K562 (cell line): ENCODE measurements at regions not wholly inside any gene's neighbourhood (a gene's known extent, or its start where the extent isn't known, plus 50 kb on each side); places are given as distances from the start of the nearest gene placed in this dataset.

Experiments used
- RCOR1 ChIP-seq, 2 experiments: IDR thresholded peaks; 2 replicates each; pipeline ENCODE4 v1.6.1; 2012; ENCODE audit warnings: low read depth in 2 of 2, low read length in 2 of 2, borderline replicate concordance in 1 of 2, improper control_type of control experiment in 1 of 2
- TF ChIP-seq, protein P1 (sequence below): fragments of 450-650 bp; IDR thresholded peaks from 2 replicates; pipeline ENCODE4 v1.6.1; 2016; ENCODE audit warnings: mild to moderate bottlenecking, moderate library complexity
- TF ChIP-seq, protein P2 (sequence below), 2 experiments: IDR thresholded peaks in 1 of 2; conservative IDR thresholded peaks in 1 of 2; 2 replicates each; pipeline ENCODE4 v1.6.1; 2016; ENCODE audit warnings: low read depth in 2 of 2, mild to moderate bottlenecking in 1 of 2, missing compliant biosample characterization in 1 of 2, missing genetic modification characterization in 1 of 2, moderate library complexity in 1 of 2

DNA sequence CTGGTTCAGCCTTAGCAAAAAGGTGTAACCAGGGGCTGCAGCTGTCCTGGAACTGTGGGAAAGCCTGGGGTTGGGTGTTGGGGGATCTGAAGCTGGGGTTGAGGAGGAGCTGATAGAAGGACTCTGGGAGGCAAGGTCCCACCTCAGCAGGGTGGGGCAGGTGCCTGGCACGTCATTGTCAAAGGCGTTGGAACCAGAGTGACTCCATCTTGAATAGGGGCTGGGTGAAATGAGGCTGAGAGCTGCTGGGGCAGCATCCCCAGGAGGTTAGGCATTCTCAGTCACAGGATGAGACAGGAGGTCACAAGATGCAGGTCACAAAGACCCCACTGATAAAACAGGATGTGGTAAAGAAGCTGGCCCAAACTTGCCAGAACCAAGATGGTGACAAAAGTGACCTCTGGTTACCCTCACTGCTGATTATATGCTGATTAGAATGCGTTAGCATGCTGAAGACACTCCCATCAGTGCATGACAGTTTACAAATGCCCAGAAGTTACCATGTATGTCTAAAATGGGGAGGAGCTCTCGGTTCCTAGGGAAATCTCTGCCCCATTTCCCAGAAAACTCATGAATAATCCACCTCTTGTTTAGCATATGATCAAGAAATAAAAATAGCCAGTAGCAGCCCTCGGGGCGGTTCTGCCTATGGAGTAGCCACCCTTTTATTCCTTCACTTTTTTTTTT is 85.4 kb downstream of the IER5 start (continued):
- TF ChIP-seq, protein P1, sequence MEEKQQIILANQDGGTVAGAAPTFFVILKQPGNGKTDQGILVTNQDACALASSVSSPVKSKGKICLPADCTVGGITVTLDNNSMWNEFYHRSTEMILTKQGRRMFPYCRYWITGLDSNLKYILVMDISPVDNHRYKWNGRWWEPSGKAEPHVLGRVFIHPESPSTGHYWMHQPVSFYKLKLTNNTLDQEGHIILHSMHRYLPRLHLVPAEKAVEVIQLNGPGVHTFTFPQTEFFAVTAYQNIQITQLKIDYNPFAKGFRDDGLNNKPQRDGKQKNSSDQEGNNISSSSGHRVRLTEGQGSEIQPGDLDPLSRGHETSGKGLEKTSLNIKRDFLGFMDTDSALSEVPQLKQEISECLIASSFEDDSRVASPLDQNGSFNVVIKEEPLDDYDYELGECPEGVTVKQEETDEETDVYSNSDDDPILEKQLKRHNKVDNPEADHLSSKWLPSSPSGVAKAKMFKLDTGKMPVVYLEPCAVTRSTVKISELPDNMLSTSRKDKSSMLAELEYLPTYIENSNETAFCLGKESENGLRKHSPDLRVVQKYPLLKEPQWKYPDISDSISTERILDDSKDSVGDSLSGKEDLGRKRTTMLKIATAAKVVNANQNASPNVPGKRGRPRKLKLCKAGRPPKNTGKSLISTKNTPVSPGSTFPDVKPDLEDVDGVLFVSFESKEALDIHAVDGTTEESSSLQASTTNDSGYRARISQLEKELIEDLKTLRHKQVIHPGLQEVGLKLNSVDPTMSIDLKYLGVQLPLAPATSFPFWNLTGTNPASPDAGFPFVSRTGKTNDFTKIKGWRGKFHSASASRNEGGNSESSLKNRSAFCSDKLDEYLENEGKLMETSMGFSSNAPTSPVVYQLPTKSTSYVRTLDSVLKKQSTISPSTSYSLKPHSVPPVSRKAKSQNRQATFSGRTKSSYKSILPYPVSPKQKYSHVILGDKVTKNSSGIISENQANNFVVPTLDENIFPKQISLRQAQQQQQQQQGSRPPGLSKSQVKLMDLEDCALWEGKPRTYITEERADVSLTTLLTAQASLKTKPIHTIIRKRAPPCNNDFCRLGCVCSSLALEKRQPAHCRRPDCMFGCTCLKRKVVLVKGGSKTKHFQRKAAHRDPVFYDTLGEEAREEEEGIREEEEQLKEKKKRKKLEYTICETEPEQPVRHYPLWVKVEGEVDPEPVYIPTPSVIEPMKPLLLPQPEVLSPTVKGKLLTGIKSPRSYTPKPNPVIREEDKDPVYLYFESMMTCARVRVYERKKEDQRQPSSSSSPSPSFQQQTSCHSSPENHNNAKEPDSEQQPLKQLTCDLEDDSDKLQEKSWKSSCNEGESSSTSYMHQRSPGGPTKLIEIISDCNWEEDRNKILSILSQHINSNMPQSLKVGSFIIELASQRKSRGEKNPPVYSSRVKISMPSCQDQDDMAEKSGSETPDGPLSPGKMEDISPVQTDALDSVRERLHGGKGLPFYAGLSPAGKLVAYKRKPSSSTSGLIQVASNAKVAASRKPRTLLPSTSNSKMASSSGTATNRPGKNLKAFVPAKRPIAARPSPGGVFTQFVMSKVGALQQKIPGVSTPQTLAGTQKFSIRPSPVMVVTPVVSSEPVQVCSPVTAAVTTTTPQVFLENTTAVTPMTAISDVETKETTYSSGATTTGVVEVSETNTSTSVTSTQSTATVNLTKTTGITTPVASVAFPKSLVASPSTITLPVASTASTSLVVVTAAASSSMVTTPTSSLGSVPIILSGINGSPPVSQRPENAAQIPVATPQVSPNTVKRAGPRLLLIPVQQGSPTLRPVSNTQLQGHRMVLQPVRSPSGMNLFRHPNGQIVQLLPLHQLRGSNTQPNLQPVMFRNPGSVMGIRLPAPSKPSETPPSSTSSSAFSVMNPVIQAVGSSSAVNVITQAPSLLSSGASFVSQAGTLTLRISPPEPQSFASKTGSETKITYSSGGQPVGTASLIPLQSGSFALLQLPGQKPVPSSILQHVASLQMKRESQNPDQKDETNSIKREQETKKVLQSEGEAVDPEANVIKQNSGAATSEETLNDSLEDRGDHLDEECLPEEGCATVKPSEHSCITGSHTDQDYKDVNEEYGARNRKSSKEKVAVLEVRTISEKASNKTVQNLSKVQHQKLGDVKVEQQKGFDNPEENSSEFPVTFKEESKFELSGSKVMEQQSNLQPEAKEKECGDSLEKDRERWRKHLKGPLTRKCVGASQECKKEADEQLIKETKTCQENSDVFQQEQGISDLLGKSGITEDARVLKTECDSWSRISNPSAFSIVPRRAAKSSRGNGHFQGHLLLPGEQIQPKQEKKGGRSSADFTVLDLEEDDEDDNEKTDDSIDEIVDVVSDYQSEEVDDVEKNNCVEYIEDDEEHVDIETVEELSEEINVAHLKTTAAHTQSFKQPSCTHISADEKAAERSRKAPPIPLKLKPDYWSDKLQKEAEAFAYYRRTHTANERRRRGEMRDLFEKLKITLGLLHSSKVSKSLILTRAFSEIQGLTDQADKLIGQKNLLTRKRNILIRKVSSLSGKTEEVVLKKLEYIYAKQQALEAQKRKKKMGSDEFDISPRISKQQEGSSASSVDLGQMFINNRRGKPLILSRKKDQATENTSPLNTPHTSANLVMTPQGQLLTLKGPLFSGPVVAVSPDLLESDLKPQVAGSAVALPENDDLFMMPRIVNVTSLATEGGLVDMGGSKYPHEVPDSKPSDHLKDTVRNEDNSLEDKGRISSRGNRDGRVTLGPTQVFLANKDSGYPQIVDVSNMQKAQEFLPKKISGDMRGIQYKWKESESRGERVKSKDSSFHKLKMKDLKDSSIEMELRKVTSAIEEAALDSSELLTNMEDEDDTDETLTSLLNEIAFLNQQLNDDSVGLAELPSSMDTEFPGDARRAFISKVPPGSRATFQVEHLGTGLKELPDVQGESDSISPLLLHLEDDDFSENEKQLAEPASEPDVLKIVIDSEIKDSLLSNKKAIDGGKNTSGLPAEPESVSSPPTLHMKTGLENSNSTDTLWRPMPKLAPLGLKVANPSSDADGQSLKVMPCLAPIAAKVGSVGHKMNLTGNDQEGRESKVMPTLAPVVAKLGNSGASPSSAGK = no peak
- TF ChIP-seq RCOR1 (IDR thresholded peaks at IDR 0.05; ENCODE audit: borderline replicate concordance in 1 of 2, low read depth in 2 of 2, low read length in 2 of 2) = peak in 1 of 2 experiments; percentile 27; a peak in 1 of 4 replicates
- TF ChIP-seq, protein P2, sequence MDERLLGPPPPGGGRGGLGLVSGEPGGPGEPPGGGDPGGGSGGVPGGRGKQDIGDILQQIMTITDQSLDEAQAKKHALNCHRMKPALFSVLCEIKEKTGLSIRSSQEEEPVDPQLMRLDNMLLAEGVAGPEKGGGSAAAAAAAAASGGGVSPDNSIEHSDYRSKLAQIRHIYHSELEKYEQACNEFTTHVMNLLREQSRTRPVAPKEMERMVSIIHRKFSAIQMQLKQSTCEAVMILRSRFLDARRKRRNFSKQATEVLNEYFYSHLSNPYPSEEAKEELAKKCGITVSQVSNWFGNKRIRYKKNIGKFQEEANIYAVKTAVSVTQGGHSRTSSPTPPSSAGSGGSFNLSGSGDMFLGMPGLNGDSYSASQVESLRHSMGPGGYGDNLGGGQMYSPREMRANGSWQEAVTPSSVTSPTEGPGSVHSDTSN (CRISPR knock-in tag; IDR thresholded peaks at IDR 0.05; ENCODE audit: low read depth) = no peak
- TF ChIP-seq, protein P2 (tag; conservative IDR thresholded peaks at IDR 0.05; ENCODE audit: low read depth) = peak; percentile 59
